ENCODE measurements at regions not wholly inside any gene's neighbourhood (a gene's known extent, or its start where the extent isn't known, plus 50 kb on each side); places are given as distances from the start of the nearest gene placed in this dataset.
A peak's percentile ranks its signal among the peaks of the same experiment; 100 is the strongest.

GRCh38 chr1:55696181-55696754, 481.1 kb upstream of the USP24 start:
- no peak for DNase-seq

GRCh38 chr1:55695552-55695951, 480.4 kb upstream of the USP24 start:
- no peak for DNase-seq

DNA sequence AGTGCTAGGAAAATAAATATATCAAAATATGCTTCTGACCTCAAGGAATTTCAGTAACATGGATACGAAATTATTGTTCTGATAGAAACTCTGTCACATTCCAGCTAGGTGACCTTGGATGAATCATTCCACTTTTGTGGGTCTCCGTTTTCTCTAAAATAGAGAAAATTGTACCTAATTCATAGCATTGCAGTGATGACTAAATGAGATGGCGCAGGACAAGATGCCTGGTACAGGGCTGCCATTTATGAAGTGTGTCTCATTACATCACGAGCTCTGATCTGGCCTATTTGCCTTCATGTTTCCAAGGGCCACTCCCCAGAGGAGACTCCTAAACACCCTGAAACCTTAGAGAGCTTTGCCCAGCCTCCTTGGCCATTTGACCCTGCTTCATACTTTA, 480.0 kb upstream of the USP24 start:
- no peak for DNase-seq

GRCh38 chr1:55694310-55694801, 479.2 kb upstream of the USP24 start:
- no peak for DNase-seq

GRCh38 chr1:55692726-55693125, 477.6 kb upstream of the USP24 start:
- DNase-seq, result no peak

DNA sequence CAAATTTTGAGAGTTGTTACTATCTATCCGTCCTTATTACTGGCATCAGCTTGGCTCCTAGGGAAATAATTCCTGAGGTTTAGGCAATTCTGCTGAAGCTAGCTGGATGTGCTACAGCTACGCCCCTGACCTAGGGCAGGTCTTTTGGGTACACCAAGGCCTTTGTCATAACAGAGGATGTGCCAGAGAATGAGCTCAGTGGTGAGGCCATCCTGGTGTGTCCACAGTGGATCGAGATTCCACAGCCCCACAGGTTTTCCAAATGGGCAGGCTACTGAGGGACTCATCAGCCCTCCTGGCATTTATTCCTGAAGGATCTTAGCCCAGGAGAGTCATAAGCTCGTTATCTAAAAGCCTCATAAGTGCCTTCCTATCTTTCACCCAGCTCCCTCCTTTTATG, 475.2 kb upstream of the USP24 start:
- DNase-seq, result no peak

- no peak for DNase-seq
Measured at GRCh38 chr1:55689800-55690199, 474.6 kb upstream of the USP24 start.

DNA sequence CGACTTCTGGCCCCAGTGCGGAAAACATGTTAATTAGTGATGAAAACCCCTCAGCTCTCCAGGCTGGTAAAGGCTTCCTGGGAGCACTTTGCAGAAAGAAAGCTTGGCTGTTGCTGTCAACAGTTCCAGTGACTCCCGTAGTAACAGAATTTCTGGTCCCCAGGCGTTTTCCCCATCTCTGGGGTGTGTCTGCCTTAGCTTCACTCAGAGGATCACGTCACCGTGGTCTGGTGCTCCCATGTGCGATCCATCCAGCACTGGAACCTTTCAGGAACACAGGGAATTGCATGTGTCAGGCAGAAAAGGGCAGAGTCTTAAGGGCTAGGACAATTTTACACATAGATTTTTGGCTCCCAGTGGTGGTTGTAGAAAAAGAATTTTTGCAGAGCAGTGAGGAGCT, 470.4 kb upstream of the USP24 start:
- no peak for DNase-seq

DNA sequence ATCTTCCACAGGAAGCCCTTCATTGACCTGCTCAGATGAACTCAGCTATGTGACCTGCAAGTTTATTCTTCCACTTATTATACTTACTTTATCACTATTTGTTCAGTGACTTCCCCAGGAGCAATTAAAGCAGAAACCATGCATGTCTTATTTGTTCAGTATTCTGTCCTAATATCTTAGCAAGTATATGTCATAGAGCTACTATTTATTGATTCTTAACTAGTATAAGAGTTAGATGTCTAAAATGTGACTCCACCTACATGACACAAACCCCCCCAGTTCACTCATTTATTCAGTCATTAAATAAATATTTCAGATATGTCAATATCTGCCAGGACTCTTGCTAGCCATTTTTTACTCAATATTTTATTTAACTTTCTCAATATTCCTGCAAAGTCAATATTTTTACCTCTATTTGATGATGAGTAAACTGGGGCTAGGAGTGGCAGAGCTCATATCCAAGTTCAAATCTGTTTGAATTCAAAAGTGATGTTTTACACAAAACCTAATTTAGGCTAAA, 469.0 kb upstream of the USP24 start:
- no peak for DNase-seq

DNA sequence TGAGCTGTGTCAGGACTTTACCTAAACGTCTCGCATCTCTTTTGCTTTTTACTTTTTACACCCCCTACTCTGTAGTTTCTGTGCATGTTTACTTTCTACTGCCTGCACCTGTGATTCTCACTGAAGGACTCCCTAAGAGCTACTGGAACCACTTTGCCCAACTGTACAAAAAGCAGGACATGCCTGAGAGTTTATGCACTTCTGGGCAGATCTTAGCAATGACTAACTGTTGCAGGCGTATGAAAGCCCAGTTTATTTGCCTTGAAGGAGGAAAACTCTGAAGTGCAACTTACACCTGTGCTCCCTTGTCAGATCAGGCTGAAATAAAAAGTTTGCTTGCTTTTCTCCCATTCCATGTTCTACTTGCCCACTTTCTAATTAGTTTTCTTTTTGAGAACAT, 467.0 kb upstream of the USP24 start:
- no peak for DNase-seq

- no peak for DNase-seq
Measured at GRCh38 chr1:55679971-55680370, 464.8 kb upstream of the USP24 start.

- DNase-seq, result no peak
Measured at GRCh38 chr1:55673416-55673815, 458.3 kb upstream of the USP24 start.

- no peak for DNase-seq
Measured at GRCh38 chr1:55670331-55671082, 455.3 kb upstream of the USP24 start.

DNA sequence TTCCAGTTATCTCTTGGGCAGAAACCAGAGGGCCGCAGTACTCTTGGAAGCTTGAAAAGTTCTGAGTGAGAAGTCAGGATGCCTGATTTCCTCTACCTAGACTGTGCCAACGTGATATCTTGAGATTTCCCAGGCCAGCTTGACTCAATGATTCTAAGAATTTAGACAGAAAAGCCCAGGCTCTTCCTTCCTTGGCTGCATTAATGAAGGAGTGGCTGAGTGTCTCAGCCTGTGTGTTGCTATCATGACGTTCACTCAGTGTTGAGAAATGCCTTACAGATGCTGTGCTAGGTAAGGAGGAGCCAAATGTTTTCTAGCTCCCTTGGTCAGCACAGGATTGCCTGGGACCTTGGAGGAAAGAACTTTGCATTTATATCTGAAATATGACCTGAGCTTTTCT, 454.1 kb upstream of the USP24 start:
- DNase-seq, result no peak

DNA sequence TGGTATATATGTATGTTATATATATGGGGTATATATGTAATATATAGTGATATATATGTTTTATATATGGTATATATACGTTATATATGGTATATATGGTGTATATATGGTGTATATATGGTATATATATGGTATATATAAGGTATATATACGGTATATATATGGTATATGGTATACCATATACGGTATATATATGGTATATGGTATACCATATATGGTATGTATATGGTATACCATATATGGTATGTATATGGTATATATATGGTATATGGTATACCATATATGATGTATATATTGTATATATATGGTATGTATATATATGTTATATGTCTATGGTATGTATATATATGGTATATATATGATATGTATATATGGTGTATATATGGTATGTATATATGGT, 447.7 kb upstream of the USP24 start:
- no peak for DNase-seq

DNA sequence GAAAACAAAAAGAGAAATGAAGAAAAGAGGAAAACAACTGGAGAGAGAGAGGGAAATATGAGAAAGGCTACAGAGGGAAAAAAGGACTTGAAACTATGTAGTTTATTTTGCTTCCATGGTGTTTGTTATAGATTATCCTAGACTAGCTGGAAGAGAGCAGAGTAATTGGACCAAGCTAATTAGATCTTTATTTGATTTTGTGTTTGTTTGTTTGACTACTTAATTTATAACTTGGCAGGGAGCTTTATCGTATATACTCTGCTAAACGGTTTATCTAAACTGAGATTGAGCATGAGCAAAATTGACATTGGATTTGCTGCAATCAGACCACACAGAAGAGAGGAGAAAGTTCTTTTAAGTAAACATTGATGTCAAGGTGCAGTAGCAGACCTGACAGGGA, 443.8 kb upstream of the USP24 start:
- DNase-seq, result no peak

GRCh38 chr1:55654750-55655149, 439.6 kb upstream of the USP24 start:
- no peak for DNase-seq

DNA sequence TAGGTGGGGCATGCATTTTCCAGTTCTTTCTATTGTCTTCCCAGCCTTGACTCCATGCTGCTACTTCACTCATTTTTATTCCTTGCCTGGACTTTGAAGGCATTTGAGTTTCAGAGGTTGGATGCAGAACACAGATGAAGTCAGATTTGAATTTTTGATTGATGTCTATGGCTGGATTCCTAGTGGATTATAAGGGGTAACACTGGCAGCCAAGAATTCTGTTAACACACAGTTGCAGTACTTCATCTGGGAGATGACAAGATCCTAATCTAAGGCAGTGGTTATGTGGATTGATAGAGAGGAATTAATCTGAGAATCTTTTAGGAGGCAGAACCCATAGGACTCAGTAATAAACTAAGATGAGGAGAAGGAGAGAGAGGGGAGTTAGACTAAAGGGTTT, 439.0 kb upstream of the USP24 start:
- DNase-seq, result no peak

DNA sequence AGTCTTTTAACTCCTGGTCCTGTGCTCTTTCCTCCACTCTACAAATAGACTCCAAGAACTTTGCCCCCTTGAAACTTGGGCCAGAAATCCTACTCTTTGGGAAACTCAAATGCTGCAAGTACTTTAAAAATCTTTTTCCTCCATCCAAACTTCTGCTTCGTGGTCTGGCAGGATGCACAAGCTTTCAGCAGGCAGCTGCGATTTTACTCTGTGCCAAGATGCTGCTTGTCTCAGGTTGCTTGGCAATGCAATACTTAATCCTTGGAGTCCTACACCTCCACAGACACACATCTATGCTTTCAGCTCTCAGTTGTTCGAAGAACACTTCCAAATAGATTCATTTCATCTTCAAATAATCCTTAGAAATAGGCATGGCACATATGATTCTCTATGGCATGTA, 435.3 kb upstream of the USP24 start:
- DNase-seq, result no peak

GRCh38 chr1:55646181-55646580, 431.0 kb upstream of the USP24 start:
- no peak for DNase-seq

GRCh38 chr1:55645270-55645669, 430.1 kb upstream of the USP24 start:
- no peak for DNase-seq

DNA sequence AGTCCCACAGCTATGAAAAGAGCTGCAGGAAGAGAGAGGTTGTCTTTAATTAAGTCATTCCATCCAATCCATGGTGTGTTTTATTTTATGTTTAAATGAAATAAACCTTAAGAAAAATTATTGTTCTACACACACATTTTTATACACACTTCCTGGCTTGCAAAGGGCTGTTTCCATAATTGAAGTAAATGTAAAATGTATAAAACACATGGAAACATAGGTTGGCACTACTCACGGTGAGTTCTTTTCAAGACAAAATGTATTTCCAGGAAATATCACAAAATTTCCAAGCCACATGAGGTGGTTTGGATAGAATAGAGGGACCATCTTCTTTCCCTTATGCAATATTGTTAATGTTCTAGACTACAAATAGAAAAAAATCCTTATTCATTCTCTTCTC, 426.8 kb upstream of the USP24 start:
- DNase-seq, result no peak

DNA sequence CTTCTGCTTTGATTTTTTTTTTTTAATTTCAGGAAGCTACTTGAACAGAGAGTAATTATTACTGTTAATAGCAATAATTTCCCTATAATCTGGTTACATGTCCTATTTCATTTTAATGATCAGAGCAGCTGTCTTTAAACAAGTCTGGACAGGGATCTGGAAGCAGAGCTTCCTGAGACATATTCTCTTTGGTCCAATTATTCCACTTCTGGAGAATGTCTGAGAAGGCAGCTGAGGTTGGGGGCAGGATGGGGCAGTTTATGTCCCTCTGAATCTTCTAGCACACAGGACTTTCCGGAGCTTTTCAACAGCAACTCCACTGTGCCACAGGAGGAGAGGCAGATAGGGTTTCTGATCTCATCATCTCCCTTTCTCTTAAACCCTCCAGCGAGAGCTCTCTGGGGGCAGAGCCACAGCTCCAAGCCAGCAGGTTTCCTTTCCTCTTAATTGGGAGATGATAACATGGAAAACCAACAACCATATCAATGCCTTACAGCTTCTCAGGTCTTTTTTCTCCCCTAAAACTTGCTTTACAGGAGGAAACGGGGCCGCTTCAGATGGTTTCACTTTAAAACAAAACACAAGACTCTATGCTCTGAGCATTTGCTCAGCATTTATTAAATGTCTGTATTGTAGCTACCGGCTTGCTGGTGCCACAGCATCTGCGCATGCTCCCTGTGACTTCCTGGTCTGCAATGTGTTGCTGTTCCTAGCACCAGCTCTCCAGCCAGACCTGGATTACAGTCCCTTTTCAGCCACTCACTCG, 425.7 kb upstream of the USP24 start:
- DNase-seq, result peak; percentile 24 to 43

DNA sequence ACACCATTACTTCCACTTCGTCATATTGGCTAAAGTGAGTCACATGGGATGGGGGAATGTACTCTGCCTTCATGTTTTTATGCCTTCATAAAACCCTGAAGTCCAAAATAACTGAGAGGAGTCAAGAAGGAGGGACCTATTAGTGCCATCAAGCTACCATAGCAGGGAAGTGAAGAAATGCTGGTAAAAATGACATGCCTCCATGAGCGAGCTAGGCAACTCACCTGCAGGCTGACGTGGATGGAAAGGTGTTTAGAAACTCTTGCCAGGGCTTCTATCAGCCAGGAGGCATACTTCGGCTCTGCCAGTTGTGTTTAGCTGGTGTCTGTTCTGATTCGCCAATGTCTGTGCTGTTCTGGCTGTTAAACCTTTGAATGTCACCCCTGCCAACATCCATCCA, 424.4 kb upstream of the USP24 start:
- DNase-seq, result no peak
